HCT116 (cell line): ENCODE measurements at regions not wholly inside any gene's neighbourhood (a gene's known extent, or its start where the extent isn't known, plus 50 kb on each side); places are given as distances from the start of the nearest gene placed in this dataset.

Experiments used
- CTCF ChIP-seq, 3 experiments: fragments of 200-600 bp in 1 of 3; sonication (generic) in 1 of 3; IDR thresholded peaks in 2 of 3; conservative IDR thresholded peaks in 1 of 3; 2 replicates each; pipeline ENCODE4 v1.5.1; 2012 to 2017; ENCODE audit warnings: low read depth in 2 of 3, low read length in 2 of 3, antibody characterized with exemption in 1 of 3, borderline replicate concordance in 1 of 3, control low read depth in 1 of 3, mild to moderate bottlenecking in 1 of 3, mixed read lengths in 1 of 3, mixed run types in 1 of 3, moderate library complexity in 1 of 3; ENCODE audit not compliant: insufficient read depth in 1 of 3
- EZH2 ChIP-seq: fragments of 200-600 bp; sonication (generic); IDR thresholded peaks from 2 replicates; pipeline ENCODE4 v1.6.1; 2017; ENCODE audit warnings: antibody characterized with exemption, mixed run types
- EZH2phosphoT487 ChIP-seq: fragments of 200-600 bp; IDR thresholded peaks from 2 replicates; pipeline ENCODE4 v1.6.1; 2018; ENCODE audit warnings: antibody characterized with exemption, borderline replicate concordance
- POLR2AphosphoS5 ChIP-seq: IDR thresholded peaks from 2 replicates; pipeline ENCODE4 v1.6.1; 2011; ENCODE audit warnings: mild to moderate bottlenecking, low read depth, low read length, moderate library complexity
- ZBTB33 ChIP-seq: IDR thresholded peaks from 2 replicates; pipeline ENCODE4 v1.6.1; 2011; ENCODE audit warnings: mild to moderate bottlenecking, low read length, moderate library complexity; ENCODE audit not compliant: insufficient replicate concordance; ENCODE audit errors: extremely low read depth
- ZFX ChIP-seq: fragments of 450-650 bp; IDR thresholded peaks from 2 replicates; pipeline ENCODE4 v1.6.1; 2017

- TF ChIP-seq CTCF (IDR thresholded peaks at IDR 0.05 in 2 of 3, conservative IDR thresholded peaks at IDR 0.05 in 1 of 3; ENCODE audit: borderline replicate concordance in 1 of 3, insufficient read depth in 1 of 3, low read depth in 2 of 3, low read length in 2 of 3): no peak
- no peak for TF ChIP-seq EZH2
- no peak for TF ChIP-seq ZFX
- no peak for TF ChIP-seq ZBTB33
- TF ChIP-seq EZH2phosphoT487: no peak
- no peak for TF ChIP-seq POLR2AphosphoS5
These were observed 169.8 kb upstream of the GPR26 start for GRCh38 chr10:123496375-123496774.
